C4-2B (cell line): ENCODE measurements at regions not wholly inside any gene's neighbourhood (a gene's known extent, or its start where the extent isn't known, plus 50 kb on each side); places are given as distances from the start of the nearest gene placed in this dataset.

ENCODE experiments used
- H3K27ac ChIP-seq: fragments of 450-650 bp; 2 replicates; pipeline ENCODE4 v1.5.1; 2017
- CTCF ChIP-seq: fragments of 450-650 bp; conservative IDR thresholded peaks from 2 replicates; pipeline ENCODE4 v1.5.1; 2017; ENCODE audit warnings: mild to moderate bottlenecking
- ZFX ChIP-seq: fragments of 450-650 bp; IDR thresholded peaks from 2 replicates; pipeline ENCODE4 v1.6.1; 2017

GRCh38 chr1:57475366-57475765, 51.5 kb upstream of the DAB1 start:
- no peak overlapping the region for H3K27ac ChIP-seq
- TF ChIP-seq ZFX (no peak), CTCF (no peak)

DNA sequence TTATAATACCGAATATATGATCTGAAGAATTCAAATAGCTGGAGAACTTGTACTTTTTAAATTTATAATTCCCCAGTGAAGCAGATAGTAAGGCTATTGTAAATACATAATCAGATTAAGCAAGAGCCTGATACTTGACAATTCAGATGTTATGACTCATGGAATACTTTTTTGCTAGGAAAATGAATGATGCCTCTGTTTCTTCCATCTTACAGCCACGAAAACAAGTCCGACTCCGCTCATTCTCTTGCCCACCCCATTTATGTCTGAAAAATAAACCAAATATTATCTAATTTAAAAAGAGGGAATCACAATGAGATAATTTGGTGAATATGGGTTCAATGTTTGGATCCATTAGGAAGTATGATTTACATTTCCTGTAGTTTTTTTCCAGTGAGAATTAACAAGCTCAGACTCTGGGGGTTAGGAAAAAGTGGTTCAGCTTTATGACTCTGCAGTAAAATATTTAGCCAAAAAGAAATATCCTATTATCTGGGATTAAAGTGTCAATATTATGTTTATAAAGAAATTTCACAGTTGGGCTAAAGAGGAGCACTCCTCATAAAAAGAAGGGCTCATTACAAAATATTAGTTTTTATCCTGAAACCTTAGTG, 50.4 kb upstream of the DAB1 start:
- no peak overlapping the region for H3K27ac ChIP-seq
- TF ChIP-seq CTCF (no peak), ZFX (no peak)
